GM12878 (cell line): ENCODE measurements at regions not wholly inside any gene's neighbourhood (a gene's known extent, or its start where the extent isn't known, plus 50 kb on each side); places are given as distances from the start of the nearest gene placed in this dataset.

ENCODE experiments used
- ATAC-seq: fragments of 200-7000 bp; cut with Tn5 transposase; 3 replicates; pipeline ENCODE4 v1.9.1; 2020; ENCODE audit warnings: mild to moderate bottlenecking, moderate library complexity
- BruUV-seq: library from RNA; stranded (reverse); fragments of 400-500 nt; replicated peaks from 2 replicates; lab custom pipeline; 2021; lab: Mats Ljungman, UMichigan
- CTCF ChIA-PET: fragments of 300-600 bp; sonication (Branson Sonifier 250); formaldehyde crosslinking; extraction: SDS; loops from one replicate; lab custom pipeline; 2021; ENCODE audit warnings: inconsistent platforms; lab: Yijun Ruan, JAX
- POLR2A ChIA-PET: fragments of 350-600 bp; formaldehyde crosslinking; extraction: SDS; loops from one replicate; lab custom pipeline; 2021; ENCODE audit warnings: inconsistent platforms; lab: Charles Lee
- RAD21 ChIA-PET: fragments of 300-600 bp; sonication (Branson Sonifier 250); formaldehyde crosslinking; loops from one replicate; lab custom pipeline; 2023; ENCODE audit warnings: antibody characterized with exemption; ENCODE audit not compliant: unreplicated experiment; lab: Charles Lee
- SMC1A ChIA-PET: fragments of 300-600 bp; sonication (Branson Sonifier 250); formaldehyde crosslinking; loops from one replicate; lab custom pipeline; 2023; ENCODE audit not compliant: unreplicated experiment, uncharacterized antibody; lab: Charles Lee
- DNase-seq: peaks from one replicate; pipeline ENCODE4 v3.0.0-alpha.2; 2011; ENCODE audit warnings: low read depth, low spot score
- FAIRE-seq: peaks from 3 replicates; lab custom pipeline; 2011; peaks lifted over from hg19 to GRCh38; lab: Jason Lieb, UNC
- H2AFZ ChIP-seq: 2 replicates; pipeline ENCODE4 v1.6.0; 2011; ENCODE audit warnings: low read depth, low read length, control low read depth; ENCODE audit not compliant: control insufficient read depth
- H3K27ac ChIP-seq: 2 replicates; pipeline ENCODE4 v1.5.1; 2011; ENCODE audit warnings: control low read depth; ENCODE audit not compliant: control insufficient read depth, insufficient read depth
- H3K27me3 ChIP-seq, 2 experiments: replicated peaks in 1 of 2; 2 replicates each; pipeline versions ENCODE4 v1.6.0 to v1.6.1; 2011; ENCODE audit warnings: low read length in 1 of 2; ENCODE audit not compliant: control insufficient read depth in 2 of 2, insufficient read depth in 2 of 2
- H3K36me3 ChIP-seq, 2 experiments: 2 replicates each; pipeline ENCODE4 v1.5.1; 2011; ENCODE audit warnings: low read length in 1 of 2; ENCODE audit not compliant: control insufficient read depth in 2 of 2, insufficient read depth in 2 of 2
- H3K4me1 ChIP-seq: 2 replicates; pipeline ENCODE4 v1.6.1; 2011; ENCODE audit warnings: mild to moderate bottlenecking, low read length, moderate library complexity, mixed read lengths; ENCODE audit not compliant: control insufficient read depth, insufficient read depth
- H3K4me2 ChIP-seq: 2 replicates; pipeline ENCODE4 v1.6.0; 2011; ENCODE audit warnings: control low read depth; ENCODE audit not compliant: control insufficient read depth, insufficient read depth
- H3K4me3 ChIP-seq: fragments of 200-600 bp; sonication (generic); 2 replicates; pipeline ENCODE4 v1.5.1; 2016
- H3K79me2 ChIP-seq: 2 replicates; pipeline ENCODE4 v1.6.0; 2011; ENCODE audit warnings: low read length; ENCODE audit not compliant: control insufficient read depth, insufficient read depth
- H3K9ac ChIP-seq: 2 replicates; pipeline ENCODE4 v1.8.0; 2011; ENCODE audit warnings: low read length, control low read depth, mixed read lengths; ENCODE audit not compliant: control insufficient read depth, insufficient read depth
- H3K9me3 ChIP-seq: replicated peaks from 3 replicates; pipeline ENCODE4 v1.5.1; 2011; ENCODE audit warnings: mild to moderate bottlenecking, low read length; ENCODE audit not compliant: control insufficient read depth, insufficient read depth
- H4K20me1 ChIP-seq: 2 replicates; pipeline ENCODE4 v1.6.0; 2011; ENCODE audit not compliant: control insufficient read depth, insufficient read depth
- BCL11A ChIP-seq: IDR thresholded peaks from 2 replicates; pipeline ENCODE4 v1.6.1; 2011; ENCODE audit warnings: low read depth, low read length
- CBFB ChIP-seq: IDR thresholded peaks from 2 replicates; pipeline ENCODE4 v1.6.1; 2016; ENCODE audit warnings: antibody characterized with exemption, low read depth
- CEBPB ChIP-seq, 2 experiments: fragments of 150-350 bp in 1 of 2; IDR thresholded peaks; 2 replicates each; pipeline ENCODE4 v1.6.1; 2012 to 2014; ENCODE audit warnings: low read depth in 2 of 2, low read length in 2 of 2, borderline replicate concordance in 1 of 2, inconsistent platforms in 1 of 2
- EED ChIP-seq: sonication (generic); IDR thresholded peaks from 2 replicates; pipeline ENCODE4 v1.6.1; 2016; ENCODE audit warnings: antibody characterized with exemption, low read depth
- ESRRA ChIP-seq: IDR thresholded peaks from 2 replicates; pipeline ENCODE4 v1.6.1; 2012; ENCODE audit warnings: mild to moderate bottlenecking, low read length, improper control_type of control experiment
- LARP7 ChIP-seq: fragments of 450-650 bp; IDR thresholded peaks from 2 replicates; pipeline ENCODE4 v1.6.1; 2017; ENCODE audit warnings: mild to moderate bottlenecking
- PAX5 ChIP-seq: IDR thresholded peaks from 2 replicates; pipeline ENCODE4 v1.6.1; 2011; ENCODE audit warnings: low read depth, low read length, borderline replicate concordance
- POLR2AphosphoS2 ChIP-seq: IDR thresholded peaks from 2 replicates; pipeline ENCODE4 v1.6.1; 2011; ENCODE audit warnings: low read depth, mild to moderate bottlenecking, low read length, improper control_type of control experiment, moderate library complexity
- RELA ChIP-seq: fragments of 450-650 bp; IDR thresholded peaks from 2 replicates; pipeline ENCODE4 v1.8.0; 2014; ENCODE audit warnings: borderline replicate concordance; ENCODE audit not compliant: partially characterized antibody
- SIX5 ChIP-seq: IDR thresholded peaks from 2 replicates; pipeline ENCODE4 v1.6.1; 2011; ENCODE audit warnings: mild to moderate bottlenecking, low read depth, low read length, moderate library complexity; ENCODE audit not compliant: severe bottlenecking
- SMAD1 ChIP-seq: fragments of 450-650 bp; IDR thresholded peaks from 2 replicates; pipeline ENCODE4 v1.6.1; 2018; ENCODE audit warnings: mild to moderate bottlenecking, low read depth; ENCODE audit not compliant: partially characterized antibody
- SREBF1 ChIP-seq: IDR thresholded peaks from 2 replicates; pipeline ENCODE4 v1.6.1; 2012; ENCODE audit warnings: mild to moderate bottlenecking, low read length
- ZNF207 ChIP-seq: fragments of 450-650 bp; IDR thresholded peaks from 2 replicates; pipeline ENCODE4 v1.6.1; 2014; ENCODE audit warnings: antibody characterized with exemption, mild to moderate bottlenecking, borderline replicate concordance
- WGBS: methylation state at CpG from one replicate; pipeline ENCODE4 v1.1.6; 2016; ENCODE audit warnings: low lambda C conversion rate; ENCODE audit not compliant: insufficient replicate concordance, insufficient coverage; ENCODE audit errors: missing lambda C conversion rate; 5-methylcytosine and 5-hydroxymethylcytosine counted together
- in situ Hi-C: fragments of 300-500 bp; cut with MboI; formaldehyde crosslinking; loops from 9 replicates; pipeline ENCODE4 v1.14.3; 2018; ENCODE audit warnings: mixed read lengths
- intact Hi-C: fragments of 100-400 bp; cut with micrococcal nuclease; formaldehyde crosslinking; loops from one replicate; pipeline ENCODE4 v1.14.2; 2022; ENCODE audit not compliant: unreplicated experiment
- TF ChIP-seq, protein P1 (sequence below): fragments of 450-650 bp; formaldehyde crosslinking; IDR thresholded peaks from 2 replicates; pipeline ENCODE4 v1.5.0; 2022; ENCODE audit warnings: mild to moderate bottlenecking, missing genetic modification characterization

DNA sequence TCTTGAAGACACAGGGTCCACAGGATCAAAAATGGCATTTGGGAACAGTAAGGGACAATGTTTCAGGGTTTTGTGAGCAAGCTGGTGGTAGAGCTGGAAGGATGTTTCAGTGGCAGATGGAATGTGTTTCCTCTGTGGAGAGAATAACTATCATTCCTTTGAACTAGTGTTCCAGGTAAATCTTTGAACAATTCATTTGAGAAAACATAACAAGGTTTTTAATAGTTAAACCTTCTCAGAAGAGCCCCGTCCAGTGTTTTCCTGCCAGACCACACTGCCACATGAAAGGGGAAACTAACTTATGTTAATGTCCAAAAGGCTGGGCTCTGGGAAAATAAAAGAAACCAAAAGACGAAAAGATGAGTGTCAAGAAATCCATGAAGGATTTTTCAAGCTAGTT lies 207.0 kb upstream of the ZNF462 start:
- in situ Hi-C loops (no loop called here), intact Hi-C loops (no loop called here)
- BruUV-seq: no TSS peak
- ChIA-PET CTCF (no interaction called here), RAD21 (no interaction called here), POLR2A (no interaction called here), SMC1A (no interaction called here)
- no peak for ATAC-seq
- Histone ChIP-seq H3K4me3 (no peak overlapping the region), H3K27me3 (no peaks in the 10 kb centered on the region), H3K4me1 (no peaks in the 10 kb centered on the region), H3K36me3 (no peaks in the 10 kb centered on the region), H3K4me2 (no peak overlapping the region), H3K9ac (no peak overlapping the region), H4K20me1 (no peaks in the 10 kb centered on the region), H3K27ac (no peak overlapping the region), H2AFZ (no peak overlapping the region), H3K79me2 (no peaks in the 10 kb centered on the region), H3K9me3 (no peaks in the 10 kb centered on the region)
- FAIRE-seq: no peak
- 16% methylated on average over 2 of the region's 2 CpGs for WGBS
- TF ChIP-seq PAX5 (no peak), CBFB (no peak)
- no peak for DNase-seq

DNA sequence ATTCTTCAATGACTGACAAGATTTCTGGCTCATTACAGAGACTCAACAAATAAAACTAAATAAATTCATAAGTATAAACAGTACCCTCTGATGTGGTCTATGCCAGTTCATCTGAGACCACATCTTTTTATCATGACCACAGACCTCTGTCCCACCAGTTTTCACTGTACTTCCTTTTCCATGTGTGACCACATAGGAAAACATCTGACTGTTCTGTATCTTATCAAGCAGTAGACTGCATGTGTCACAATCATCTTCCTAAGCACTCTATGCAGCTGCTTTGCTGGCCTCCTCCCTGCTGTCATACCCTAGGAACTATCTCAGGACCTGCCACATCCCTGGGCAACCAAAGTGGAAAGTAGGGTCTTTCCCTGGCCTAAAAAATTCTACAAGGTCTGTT lies 205.0 kb upstream of the ZNF462 start:
- no peak for FAIRE-seq
- H2AFZ ChIP-seq: no peak overlapping the region
- no peaks in the 10 kb centered on the region for H3K27me3 ChIP-seq
- ChIA-PET POLR2A (no interaction called here), SMC1A (no interaction called here), RAD21 (no interaction called here), CTCF (no interaction called here)
- BruUV-seq: no TSS peak
- intact Hi-C loops: no loop called here
- no peaks in the 10 kb centered on the region for H3K36me3 ChIP-seq
- in situ Hi-C loops: no loop called here
- H4K20me1 ChIP-seq: no peaks in the 10 kb centered on the region
- TF ChIP-seq ZNF207 (no peak), BCL11A (no peak), ESRRA (no peak), EED (no peak), SMAD1 (no peak), POLR2AphosphoS2 (no peak), RELA (no peak), LARP7 (no peak), CEBPB (IDR thresholded peaks at IDR 0.05; ENCODE audit: borderline replicate concordance in 1 of 2, low read depth in 2 of 2, low read length in 2 of 2) (no peak), SIX5 (no peak), SREBF1 (no peak)
- TF ChIP-seq, protein P1, sequence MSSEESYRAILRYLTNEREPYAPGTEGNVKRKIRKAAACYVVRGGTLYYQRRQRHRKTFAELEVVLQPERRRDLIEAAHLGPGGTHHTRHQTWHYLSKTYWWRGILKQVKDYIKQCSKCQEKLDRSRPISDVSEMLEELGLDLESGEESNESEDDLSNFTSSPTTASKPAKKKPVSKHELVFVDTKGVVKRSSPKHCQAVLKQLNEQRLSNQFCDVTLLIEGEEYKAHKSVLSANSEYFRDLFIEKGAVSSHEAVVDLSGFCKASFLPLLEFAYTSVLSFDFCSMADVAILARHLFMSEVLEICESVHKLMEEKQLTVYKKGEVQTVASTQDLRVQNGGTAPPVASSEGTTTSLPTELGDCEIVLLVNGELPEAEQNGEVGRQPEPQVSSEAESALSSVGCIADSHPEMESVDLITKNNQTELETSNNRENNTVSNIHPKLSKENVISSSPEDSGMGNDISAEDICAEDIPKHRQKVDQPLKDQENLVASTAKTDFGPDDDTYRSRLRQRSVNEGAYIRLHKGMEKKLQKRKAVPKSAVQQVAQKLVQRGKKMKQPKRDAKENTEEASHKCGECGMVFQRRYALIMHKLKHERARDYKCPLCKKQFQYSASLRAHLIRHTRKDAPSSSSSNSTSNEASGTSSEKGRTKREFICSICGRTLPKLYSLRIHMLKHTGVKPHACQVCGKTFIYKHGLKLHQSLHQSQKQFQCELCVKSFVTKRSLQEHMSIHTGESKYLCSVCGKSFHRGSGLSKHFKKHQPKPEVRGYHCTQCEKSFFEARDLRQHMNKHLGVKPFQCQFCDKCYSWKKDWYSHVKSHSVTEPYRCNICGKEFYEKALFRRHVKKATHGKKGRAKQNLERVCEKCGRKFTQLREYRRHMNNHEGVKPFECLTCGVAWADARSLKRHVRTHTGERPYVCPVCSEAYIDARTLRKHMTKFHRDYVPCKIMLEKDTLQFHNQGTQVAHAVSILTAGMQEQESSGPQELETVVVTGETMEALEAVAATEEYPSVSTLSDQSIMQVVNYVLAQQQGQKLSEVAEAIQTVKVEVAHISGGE: no peak
- H3K9ac ChIP-seq: no peak overlapping the region
- H3K4me1 ChIP-seq: no peaks in the 10 kb centered on the region
- no peak for ATAC-seq
- H3K27ac ChIP-seq: no peak overlapping the region
- no peaks in the 10 kb centered on the region for H3K79me2 ChIP-seq
- no peak for DNase-seq
- H3K4me3 ChIP-seq: no peak overlapping the region
- H3K4me2 ChIP-seq: no peak overlapping the region
- H3K9me3 ChIP-seq: no peaks in the 10 kb centered on the region
